ENCODE measurements at regions not wholly inside any gene's neighbourhood (a gene's known extent, or its start where the extent isn't known, plus 50 kb on each side); places are given as distances from the start of the nearest gene placed in this dataset.

- H3K4me3 ChIP-seq (ENCODE audit: low read depth, low read length): no peak overlapping the region
- TF ChIP-seq CTCF (IDR thresholded peaks at IDR 0.05; ENCODE audit: insufficient read depth, low read length): no peak
- DNase-seq (ENCODE audit: low read depth): peak; percentile 83
Measured at GRCh38 chr12:11958221-11959091, 112.3 kb upstream of the BCL2L14 start.

- no peak for TF ChIP-seq CTCF (IDR thresholded peaks at IDR 0.05; ENCODE audit: insufficient read depth, low read length)
- no peak for DNase-seq (ENCODE audit: low read depth)
- H3K4me3 ChIP-seq (ENCODE audit: low read depth, low read length): no peak overlapping the region
Measured at GRCh38 chr12:11959117-11959823, 111.5 kb upstream of the BCL2L14 start.

GRCh38 chr12:11960646-11961045 is 110.1 kb upstream of the BCL2L14 start:
- no peak for DNase-seq (ENCODE audit: low read depth)
- TF ChIP-seq CTCF (IDR thresholded peaks at IDR 0.05; ENCODE audit: insufficient read depth, low read length): no peak
- no peak overlapping the region for H3K4me3 ChIP-seq (ENCODE audit: low read depth, low read length)

GRCh38 chr12:11961686-11962085 is 109.1 kb upstream of the BCL2L14 start:
- no peak for DNase-seq (ENCODE audit: low read depth)
- TF ChIP-seq CTCF (IDR thresholded peaks at IDR 0.05; ENCODE audit: insufficient read depth, low read length): no peak
- H3K4me3 ChIP-seq (ENCODE audit: low read depth, low read length): no peak overlapping the region

DNA sequence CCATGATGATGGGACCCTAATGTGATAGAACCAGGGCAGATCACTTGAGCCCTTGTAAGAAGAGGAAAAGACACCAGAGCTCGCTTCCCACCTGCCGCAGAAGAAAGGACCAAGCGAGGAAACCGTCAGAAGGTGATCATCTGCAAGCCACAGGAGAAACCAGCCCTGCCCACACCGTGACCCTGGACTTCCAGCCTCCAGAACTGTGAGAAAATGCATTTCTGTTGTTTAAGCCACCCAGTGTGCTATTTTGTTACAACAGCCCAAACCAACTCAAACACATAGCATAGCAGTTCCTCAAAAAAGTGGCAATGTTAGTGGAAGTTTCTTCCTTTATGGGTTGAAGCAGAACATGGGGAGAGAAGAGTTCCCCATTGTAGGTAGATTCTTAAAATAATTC is 107.9 kb upstream of the BCL2L14 start:
- no peak for DNase-seq (ENCODE audit: low read depth)
- no peak for TF ChIP-seq CTCF (IDR thresholded peaks at IDR 0.05; ENCODE audit: insufficient read depth, low read length)
- H3K4me3 ChIP-seq (ENCODE audit: low read depth, low read length): no peak overlapping the region

GRCh38 chr12:11963841-11964471 is 106.8 kb upstream of the BCL2L14 start:
- no peak overlapping the region for H3K4me3 ChIP-seq (ENCODE audit: low read depth, low read length)
- no peak for DNase-seq (ENCODE audit: low read depth)
- no peak for TF ChIP-seq CTCF (IDR thresholded peaks at IDR 0.05; ENCODE audit: insufficient read depth, low read length)

Data from fibroblast of the aortic adventitia (primary cell).